OCI-LY1 (cell line): ENCODE measurements at regions not wholly inside any gene's neighbourhood (a gene's known extent, or its start where the extent isn't known, plus 50 kb on each side); places are given as distances from the start of the nearest gene placed in this dataset.

Experiments used
- EZH2 ChIP-seq: fragments of 200-600 bp; sonication (generic), shearing (Covaris generic); IDR thresholded peaks from 2 replicates; pipeline ENCODE4 v1.8.0; 2017; ENCODE audit warnings: borderline replicate concordance, mixed run types, mild to moderate bottlenecking, antibody characterized with exemption, low read length, moderate library complexity, mixed read lengths
- TF ChIP-seq, protein P1 (sequence below): fragments of 200-600 bp; sonication (generic), shearing (Covaris generic); IDR thresholded peaks from 2 replicates; pipeline ENCODE4 v1.5.1; 2017; ENCODE audit warnings: mild to moderate bottlenecking, antibody characterized with exemption, low read length, moderate library complexity, mixed read lengths

DNA sequence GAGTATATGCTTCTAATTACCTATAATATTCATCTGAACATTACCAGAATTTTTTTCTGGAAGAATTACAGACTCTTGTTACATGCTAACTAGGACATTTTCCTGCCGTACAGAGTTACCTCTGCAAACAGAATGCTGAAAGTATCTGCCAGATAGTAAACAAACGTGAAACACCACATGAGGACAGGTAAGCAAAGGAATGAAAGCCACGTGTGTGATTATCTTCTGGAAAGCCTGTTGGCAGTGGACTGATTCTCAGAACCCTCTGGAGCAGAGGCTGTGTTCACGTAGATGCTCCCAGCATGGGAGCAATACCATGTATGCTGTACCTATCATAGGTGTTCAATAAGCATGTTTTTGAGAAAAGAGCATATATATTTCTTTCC is 472.6 kb downstream of the ENC1 start:
- TF ChIP-seq, protein P1, sequence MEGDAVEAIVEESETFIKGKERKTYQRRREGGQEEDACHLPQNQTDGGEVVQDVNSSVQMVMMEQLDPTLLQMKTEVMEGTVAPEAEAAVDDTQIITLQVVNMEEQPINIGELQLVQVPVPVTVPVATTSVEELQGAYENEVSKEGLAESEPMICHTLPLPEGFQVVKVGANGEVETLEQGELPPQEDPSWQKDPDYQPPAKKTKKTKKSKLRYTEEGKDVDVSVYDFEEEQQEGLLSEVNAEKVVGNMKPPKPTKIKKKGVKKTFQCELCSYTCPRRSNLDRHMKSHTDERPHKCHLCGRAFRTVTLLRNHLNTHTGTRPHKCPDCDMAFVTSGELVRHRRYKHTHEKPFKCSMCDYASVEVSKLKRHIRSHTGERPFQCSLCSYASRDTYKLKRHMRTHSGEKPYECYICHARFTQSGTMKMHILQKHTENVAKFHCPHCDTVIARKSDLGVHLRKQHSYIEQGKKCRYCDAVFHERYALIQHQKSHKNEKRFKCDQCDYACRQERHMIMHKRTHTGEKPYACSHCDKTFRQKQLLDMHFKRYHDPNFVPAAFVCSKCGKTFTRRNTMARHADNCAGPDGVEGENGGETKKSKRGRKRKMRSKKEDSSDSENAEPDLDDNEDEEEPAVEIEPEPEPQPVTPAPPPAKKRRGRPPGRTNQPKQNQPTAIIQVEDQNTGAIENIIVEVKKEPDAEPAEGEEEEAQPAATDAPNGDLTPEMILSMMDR: no peak
- TF ChIP-seq EZH2: no peak
